H1 (cell line): ENCODE measurements at regions not wholly inside any gene's neighbourhood (a gene's known extent, or its start where the extent isn't known, plus 50 kb on each side); places are given as distances from the start of the nearest gene placed in this dataset.

Experiments used
- CTCF ChIA-PET: fragments of 300-600 bp; sonication (Branson Sonifier 250); formaldehyde crosslinking; loops from one replicate; lab custom pipeline; 2021; ENCODE audit not compliant: partially characterized antibody; lab: Charles Lee
- POLR2A ChIA-PET: fragments of 300-600 bp; sonication (Branson Sonifier 250); formaldehyde crosslinking; loops from one replicate; lab custom pipeline; 2021; ENCODE audit warnings: inconsistent platforms; ENCODE audit not compliant: partially characterized antibody; lab: Charles Lee
- DNase-seq, 2 experiments: peaks; one replicate each; pipeline versions ENCODE4 v3.0.0 to v3.0.0-alpha.2; 2010 to 2022; ENCODE audit warnings: low spot score in 2 of 2, low read depth in 1 of 2, mixed read lengths in 1 of 2
- FAIRE-seq: peaks from 2 replicates; lab custom pipeline; 2011; peaks lifted over from hg19 to GRCh38; lab: Jason Lieb, UNC
- H2AFZ ChIP-seq: 2 replicates; pipeline ENCODE4 v1.8.1; 2012; ENCODE audit warnings: low read length, inconsistent platforms
- H2AK5ac ChIP-seq: 2 replicates; pipeline ENCODE4 v1.6.1; 2013; ENCODE audit warnings: low read depth, low read length
- H2BK120ac ChIP-seq: replicated peaks from 2 replicates; pipeline ENCODE3; 2013; ENCODE audit warnings: low read depth, low read length, inconsistent platforms
- H2BK12ac ChIP-seq: 2 replicates; pipeline ENCODE4 v1.6.1; 2013; ENCODE audit warnings: low read depth, low read length
- H2BK15ac ChIP-seq: 2 replicates; pipeline ENCODE4 v1.6.1; 2013; ENCODE audit warnings: low read length
- H2BK20ac ChIP-seq: 2 replicates; pipeline ENCODE4 v1.6.1; 2013; ENCODE audit warnings: low read length
- H2BK5ac ChIP-seq: 2 replicates; pipeline ENCODE4 v1.6.1; 2013; ENCODE audit warnings: low read depth, low read length
- H3K14ac ChIP-seq: 2 replicates; pipeline ENCODE4 v1.6.1; 2013; ENCODE audit warnings: inconsistent platforms; ENCODE audit not compliant: insufficient read length
- H3K18ac ChIP-seq: 2 replicates; pipeline ENCODE4 v1.6.1; 2013; ENCODE audit warnings: low read length; ENCODE audit errors: extremely low read depth
- H3K23ac ChIP-seq: 2 replicates; pipeline ENCODE4 v1.6.1; 2013; ENCODE audit warnings: inconsistent platforms; ENCODE audit not compliant: insufficient read length
- H3K23me2 ChIP-seq: 2 replicates; pipeline ENCODE4 v1.6.1; 2013; ENCODE audit warnings: low read depth, low read length
- H3K27ac ChIP-seq: 2 replicates; pipeline ENCODE4 v1.6.1; 2011; ENCODE audit warnings: low read depth, low read length, inconsistent platforms
- H3K27me3 ChIP-seq, 4 experiments: replicated peaks in 1 of 4; 1 replicate in 1 of 4; 2 replicates in 3 of 4; pipeline versions ENCODE4 v1.6.1 to v1.8.1; 2011 to 2013; ENCODE audit warnings: low read length in 3 of 4, mild to moderate bottlenecking in 3 of 4, inconsistent platforms in 2 of 4, mixed read lengths in 2 of 4, moderate library complexity in 1 of 4; ENCODE audit not compliant: control insufficient read depth in 3 of 4, insufficient read depth in 3 of 4; ENCODE audit errors: extremely low read depth in 1 of 4
- H3K36me3 ChIP-seq, 4 experiments: 2 replicates each; pipeline versions ENCODE4 v1.6.1 to v1.8.1; 2011 to 2013; ENCODE audit warnings: mild to moderate bottlenecking in 4 of 4, low read length in 3 of 4, moderate library complexity in 2 of 4, control low read depth in 1 of 4, inconsistent platforms in 1 of 4; ENCODE audit not compliant: insufficient read depth in 4 of 4, control insufficient read depth in 2 of 4
- H3K4ac ChIP-seq: replicated peaks from 2 replicates; pipeline ENCODE3; 2013; ENCODE audit warnings: low read length, low read depth, mixed read lengths, inconsistent platforms; ENCODE audit not compliant: insufficient read length
- H3K4me1 ChIP-seq, 4 experiments: replicated peaks in 1 of 4; 1 replicate in 1 of 4; 2 replicates in 3 of 4; pipeline versions ENCODE4 v1.6.1 to v1.8.1; 2011 to 2013; ENCODE audit warnings: low read length in 3 of 4, inconsistent platforms in 2 of 4, mixed read lengths in 1 of 4; ENCODE audit not compliant: insufficient read depth in 4 of 4, control insufficient read depth in 3 of 4
- H3K4me2 ChIP-seq, 2 experiments: 2 replicates each; pipeline versions ENCODE4 v1.6.1 to v1.8.1; 2011 to 2013; ENCODE audit warnings: low read depth in 2 of 2, low read length in 2 of 2, control low read depth in 1 of 2, inconsistent platforms in 1 of 2, mild to moderate bottlenecking in 1 of 2; ENCODE audit not compliant: insufficient read depth in 1 of 2
- H3K4me3 ChIP-seq, 4 experiments: fragments of 200-600, 300-600 bp in 1 of 4; sonication (generic), shearing (Covaris generic), sonication (Bioruptor Twin) in 1 of 4; 2 replicates each; pipeline versions ENCODE4 v1.5.1 to v1.8.1; 2011 to 2016; ENCODE audit warnings: low read length in 4 of 4, low read depth in 3 of 4, control low read depth in 2 of 4, inconsistent platforms in 2 of 4, mild to moderate bottlenecking in 2 of 4, mixed read lengths in 1 of 4, moderate library complexity in 1 of 4; ENCODE audit not compliant: insufficient read depth in 2 of 4; ENCODE audit errors: extremely low read depth in 1 of 4
- H3K56ac ChIP-seq: replicated peaks from 2 replicates; pipeline ENCODE3; 2013; ENCODE audit warnings: low read depth, mild to moderate bottlenecking, mixed read lengths, low read length, inconsistent platforms; ENCODE audit not compliant: insufficient read length
- H3K79me1 ChIP-seq: 2 replicates; pipeline ENCODE4 v1.6.1; 2013; ENCODE audit warnings: low read depth, low read length, control low read depth
- H3K79me2 ChIP-seq, 2 experiments: 2 replicates each; pipeline versions ENCODE4 v1.6.1 to v1.8.1; 2012 to 2013; ENCODE audit warnings: low read length in 2 of 2, mild to moderate bottlenecking in 2 of 2, inconsistent platforms in 1 of 2; ENCODE audit not compliant: insufficient read depth in 2 of 2, control insufficient read depth in 1 of 2
- H3K9ac ChIP-seq, 4 experiments: replicated peaks in 1 of 4; 1 replicate in 1 of 4; 2 replicates in 3 of 4; pipeline versions ENCODE4 v1.6.1 to v1.8.1; 2011 to 2013; ENCODE audit warnings: low read depth in 3 of 4, low read length in 3 of 4, control low read depth in 2 of 4, mild to moderate bottlenecking in 2 of 4, moderate library complexity in 2 of 4, inconsistent platforms in 1 of 4; ENCODE audit errors: extremely low read depth in 1 of 4
- H3K9me3 ChIP-seq, 2 experiments: 2 replicates each; pipeline versions ENCODE4 v1.6.1 to v1.8.1; 2012 to 2013; ENCODE audit warnings: mild to moderate bottlenecking in 2 of 2, moderate library complexity in 2 of 2, control low read depth in 1 of 2, inconsistent platforms in 1 of 2, low read depth in 1 of 2, low read length in 1 of 2, mixed read lengths in 1 of 2; ENCODE audit not compliant: insufficient read depth in 2 of 2
- H4K20me1 ChIP-seq, 2 experiments: replicated peaks in 1 of 2; 2 replicates each; pipeline versions ENCODE3 to v1.8.1; 2011 to 2013; ENCODE audit warnings: inconsistent platforms in 2 of 2, low read length in 2 of 2, mild to moderate bottlenecking in 1 of 2; ENCODE audit not compliant: insufficient read depth in 2 of 2, control insufficient read depth in 1 of 2
- H4K5ac ChIP-seq: 2 replicates; pipeline ENCODE4 v1.6.1; 2013; ENCODE audit warnings: low read length, low read depth, mixed read lengths, inconsistent platforms; ENCODE audit not compliant: insufficient read length
- H4K8ac ChIP-seq: 2 replicates; pipeline ENCODE4 v1.8.0; 2013; ENCODE audit warnings: mild to moderate bottlenecking, moderate library complexity, low read length, inconsistent platforms; ENCODE audit not compliant: insufficient read depth; ENCODE audit errors: extremely low read depth
- H4K91ac ChIP-seq: replicated peaks from 2 replicates; pipeline ENCODE3; 2013; ENCODE audit warnings: low read length, mixed read lengths, inconsistent platforms; ENCODE audit not compliant: insufficient read length
- BCL11A ChIP-seq, 2 experiments: IDR thresholded peaks; one replicate each; pipeline ENCODE4 v1.6.1; 2011; ENCODE audit warnings: low read depth in 2 of 2, low read length in 2 of 2, mild to moderate bottlenecking in 2 of 2
- CBX8 ChIP-seq: fragments of 300-800, 300-1000 bp; sonication (generic); IDR thresholded peaks from 2 replicates; pipeline ENCODE4 v1.7.1; 2016; ENCODE audit warnings: low read depth, low read length, borderline replicate concordance
- CHD2 ChIP-seq: IDR thresholded peaks from 2 replicates; pipeline ENCODE4 v1.6.1; 2012; ENCODE audit warnings: low read length, improper control_type of control experiment
- GTF2F1 ChIP-seq: IDR thresholded peaks from 2 replicates; pipeline ENCODE4 v1.6.1; 2012; ENCODE audit warnings: low read depth, low read length, improper control_type of control experiment, borderline replicate concordance
- HDAC2 ChIP-seq, 2 experiments: fragments of 300-600 bp in 1 of 2; sonication (generic) in 1 of 2; IDR thresholded peaks; 2 replicates each; pipeline ENCODE4 v1.6.1; 2011 to 2012; ENCODE audit warnings: low read depth in 2 of 2, low read length in 2 of 2, mild to moderate bottlenecking in 2 of 2, moderate library complexity in 2 of 2, borderline replicate concordance in 1 of 2, inconsistent platforms in 1 of 2
- KDM5A ChIP-seq: fragments of 200-600 bp; IDR thresholded peaks from 2 replicates; pipeline ENCODE4 v1.7.1; 2012; ENCODE audit warnings: mild to moderate bottlenecking, low read length, inconsistent platforms, mixed read lengths
- POLR2A ChIP-seq, 2 experiments: IDR thresholded peaks; 1 replicate in 1 of 2; 2 replicates in 1 of 2; pipeline ENCODE4 v1.6.1; 2011; ENCODE audit warnings: low read depth in 2 of 2, low read length in 2 of 2, mild to moderate bottlenecking in 2 of 2; ENCODE audit errors: control extremely low read depth in 1 of 2
- RAD21 ChIP-seq, 2 experiments: IDR thresholded peaks in 1 of 2; conservative IDR thresholded peaks in 1 of 2; 2 replicates each; pipeline ENCODE4 v1.6.1; 2011; ENCODE audit warnings: low read depth in 2 of 2, low read length in 2 of 2, improper control_type of control experiment in 1 of 2, inconsistent platforms in 1 of 2, mild to moderate bottlenecking in 1 of 2, moderate library complexity in 1 of 2
- RFX5 ChIP-seq: IDR thresholded peaks from 2 replicates; pipeline ENCODE4 v1.6.1; 2011; ENCODE audit warnings: low read depth, low read length, improper control_type of control experiment, borderline replicate concordance
- SAP30 ChIP-seq: fragments of 300-600 bp; sonication (generic); IDR thresholded peaks from 2 replicates; pipeline ENCODE4 v1.7.1; 2012; ENCODE audit warnings: low read length, moderate library complexity, mild to moderate bottlenecking, inconsistent platforms; ENCODE audit not compliant: insufficient read depth, insufficient replicate concordance
- SIN3A ChIP-seq, 2 experiments: IDR thresholded peaks in 1 of 2; conservative IDR thresholded peaks in 1 of 2; 2 replicates each; pipeline ENCODE4 v1.6.1; 2011 to 2012; ENCODE audit warnings: low read length in 2 of 2, improper control_type of control experiment in 1 of 2, low read depth in 1 of 2, mild to moderate bottlenecking in 1 of 2
- SP4 ChIP-seq: IDR thresholded peaks from 2 replicates; pipeline ENCODE4 v1.6.1; 2012; ENCODE audit warnings: low read length, inconsistent platforms
- SUZ12 ChIP-seq: fragments of 200-600 bp; sonication (generic); IDR thresholded peaks from 2 replicates; pipeline ENCODE4 v1.6.1; 2012; ENCODE audit warnings: mild to moderate bottlenecking, inconsistent platforms, low read length, moderate library complexity, mixed read lengths
- TCF12 ChIP-seq: IDR thresholded peaks from 2 replicates; pipeline ENCODE4 v1.6.1; 2011; ENCODE audit warnings: low read depth, mild to moderate bottlenecking, low read length
- ZNF274 ChIP-seq: IDR thresholded peaks from 2 replicates; pipeline ENCODE4 v1.7.0; 2012; ENCODE audit warnings: low read length, borderline replicate concordance; ENCODE audit errors: extremely low read depth
- WGBS, 2 experiments: shearing (Covaris generic) in 1 of 2; methylation state at CpG; one replicate each; pipeline versions ENCODE4 v1.1.6 to v1.1.7; 2013 to 2015; ENCODE audit warnings: low lambda C conversion rate in 2 of 2, mixed read lengths in 2 of 2, inconsistent platforms in 1 of 2, low coverage in 1 of 2, missing lambda C conversion rate in 1 of 2; ENCODE audit not compliant: insufficient replicate concordance in 2 of 2, insufficient coverage in 1 of 2, insufficient read length in 1 of 2; ENCODE audit errors: extremely low coverage in 1 of 2, missing lambda C conversion rate in 1 of 2; 5-methylcytosine and 5-hydroxymethylcytosine counted together

- no peak overlapping the region for H2BK15ac ChIP-seq
- H3K9me3 ChIP-seq = no peaks in the 10 kb centered on the region
- no peak overlapping the region for H2BK20ac ChIP-seq
- H3K27ac ChIP-seq = no peak overlapping the region
- H3K79me1 ChIP-seq = no peaks in the 10 kb centered on the region
- H2BK12ac ChIP-seq = no peak overlapping the region
- H3K4me1 ChIP-seq = no peaks in the 10 kb centered on the region
- no peak overlapping the region for H4K8ac ChIP-seq
- no peaks in the 10 kb centered on the region for H3K27me3 ChIP-seq
- no peak overlapping the region for H3K4ac ChIP-seq
- CTCF ChIA-PET = no interaction called here
- H3K56ac ChIP-seq = no peak overlapping the region
- H4K5ac ChIP-seq = no peak overlapping the region
- H3K36me3 ChIP-seq = no peaks in the 10 kb centered on the region
- no peak overlapping the region for H3K9ac ChIP-seq
- no peaks in the 10 kb centered on the region for H3K23me2 ChIP-seq
- no peak overlapping the region for H3K4me3 ChIP-seq
- FAIRE-seq (no peak), DNase-seq (no peak)
- 90% methylated on average over 5 of the region's 5 CpGs; no CpG with 5 or more reads in 1 of the 2 experiments for WGBS, 2 experiments
- no peak overlapping the region for H3K4me2 ChIP-seq
- no peak overlapping the region for H3K14ac ChIP-seq
- H2AK5ac ChIP-seq = no peak overlapping the region
- no peak overlapping the region for H4K91ac ChIP-seq
- H2BK120ac ChIP-seq = no peak overlapping the region
- no peaks in the 10 kb centered on the region for H4K20me1 ChIP-seq
- H3K23ac ChIP-seq = no peak overlapping the region
- POLR2A ChIA-PET = no interaction called here
- no peak overlapping the region for H2BK5ac ChIP-seq
- no peak overlapping the region for H2AFZ ChIP-seq
- H3K18ac ChIP-seq = no peak overlapping the region
- H3K79me2 ChIP-seq = no peaks in the 10 kb centered on the region
- TF ChIP-seq CHD2 (no peak), HDAC2 (IDR thresholded peaks at IDR 0.05; ENCODE audit: borderline replicate concordance in 1 of 2, low read depth in 2 of 2, low read length in 2 of 2) (no peak), KDM5A (no peak), BCL11A (IDR thresholded peaks at IDR 0.05; ENCODE audit: low read depth in 2 of 2, low read length in 2 of 2) (no peak), CBX8 (no peak), GTF2F1 (no peak), SUZ12 (no peak), SIN3A (conservative IDR thresholded peaks at IDR 0.05 in 1 of 2, IDR thresholded peaks at IDR 0.05 in 1 of 2; ENCODE audit: low read depth in 1 of 2, low read length in 2 of 2) (no peak), SAP30 (no peak), ZNF274 (no peak), RFX5 (no peak), RAD21 (IDR thresholded peaks at IDR 0.05 in 1 of 2, conservative IDR thresholded peaks at IDR 0.05 in 1 of 2; ENCODE audit: low read depth in 2 of 2, low read length in 2 of 2) (no peak), SP4 (no peak), POLR2A (IDR thresholded peaks at IDR 0.05; ENCODE audit: control extremely low read depth in 1 of 2, low read depth in 2 of 2, low read length in 2 of 2) (no peak), TCF12 (no peak)
Measured at GRCh38 chr6:3633711-3634110, 117.8 kb downstream of the PXDC1 start.
